Suprapubic skin (tissue), 4 donors: ENCODE measurements at regions not wholly inside any gene's neighbourhood (a gene's known extent, or its start where the extent isn't known, plus 50 kb on each side); places are given as distances from the start of the nearest gene placed in this dataset.

Source experiments
- DNase-seq, 2 donors: peaks; one replicate each; pipeline ENCODE4 v3.0.0-alpha.2; 2019; ENCODE audit warnings: low spot score in 2 of 2
- H3K27ac ChIP-seq: fragments of 200-600 bp; sonication (generic); one replicate; pipeline ENCODE4 v1.5.1; 2019
- H3K27me3 ChIP-seq: fragments of 200-600 bp; sonication (generic); one replicate; pipeline ENCODE4 v1.5.1; 2019
- H3K36me3 ChIP-seq: fragments of 200-600 bp; sonication (generic); one replicate; pipeline ENCODE4 v1.5.1; 2019
- H3K4me1 ChIP-seq: fragments of 200-600 bp; sonication (generic); one replicate; pipeline ENCODE4 v1.5.1; 2019
- H3K4me3 ChIP-seq: fragments of 200-600 bp; sonication (generic); one replicate; pipeline ENCODE4 v1.5.1; 2019; ENCODE audit warnings: mild to moderate bottlenecking
- H3K9me3 ChIP-seq: fragments of 200-600 bp; sonication (generic); one replicate; pipeline ENCODE4 v1.5.1; 2019
- EP300 ChIP-seq: sonication (generic); formaldehyde crosslinking; IDR thresholded peaks from one replicate; pipeline ENCODE4 v1.6.1; 2017; ENCODE audit warnings: antibody characterized with exemption
- POLR2A ChIP-seq, 2 donors: fragments of 450-650 bp; IDR thresholded peaks; one replicate each; pipeline ENCODE4 v1.6.1; 2017; ENCODE audit warnings: antibody characterized with exemption in 2 of 2, mild to moderate bottlenecking in 2 of 2, moderate library complexity in 2 of 2
- POLR2AphosphoS5 ChIP-seq, 3 donors: sonication (generic); formaldehyde crosslinking; IDR thresholded peaks; one replicate each; pipeline ENCODE4 v1.6.1; 2017; ENCODE audit warnings: antibody characterized with exemption in 3 of 3
- whole genome bisulfite sequencing: methylation state at CpG from one replicate; pipeline ENCODE4 v1.1.5; 2018; 5-methylcytosine and 5-hydroxymethylcytosine counted together
- TF ChIP-seq, protein P1 (sequence below), 2 donors: fragments of 200-600 bp in 1 of 2; fragments of 450-650 bp in 1 of 2; sonication (generic) in 1 of 2; IDR thresholded peaks; one replicate each; pipeline ENCODE4 v1.5.1; 2016 to 2019; ENCODE audit warnings: antibody characterized with exemption in 2 of 2, mild to moderate bottlenecking in 1 of 2, moderate library complexity in 1 of 2

DNA sequence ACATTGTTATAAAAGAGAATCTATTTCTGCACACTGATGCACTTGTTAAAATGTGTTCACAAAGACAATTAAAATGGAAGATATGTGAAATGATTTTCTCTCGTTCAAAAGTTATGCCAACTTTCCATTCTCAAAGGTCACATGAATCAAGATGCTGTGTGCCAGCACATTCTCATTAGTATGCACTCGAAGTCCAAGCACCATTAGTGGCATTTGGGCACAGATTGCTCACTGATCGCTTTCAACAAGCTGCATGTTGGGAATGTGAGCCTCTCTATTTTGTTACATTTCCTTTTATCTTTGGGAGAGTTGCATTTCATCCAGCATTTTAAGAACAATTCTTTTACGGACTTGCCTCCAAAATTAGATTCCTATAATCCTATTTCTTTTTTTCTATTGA lies 398.9 kb downstream of the FBXO15 start:
- Histone ChIP-seq H3K4me3 (no peak overlapping the region), H3K4me1 (no peaks in the 10 kb centered on the region), H3K36me3 (no peaks in the 10 kb centered on the region), H3K27me3 (no peaks in the 10 kb centered on the region), H3K9me3 (no peaks in the 10 kb centered on the region), H3K27ac (no peak overlapping the region)
- DNase-seq = no peak
- WGBS = 72% methylated on average over 4 of the region's 4 CpGs
- TF ChIP-seq, protein P1, sequence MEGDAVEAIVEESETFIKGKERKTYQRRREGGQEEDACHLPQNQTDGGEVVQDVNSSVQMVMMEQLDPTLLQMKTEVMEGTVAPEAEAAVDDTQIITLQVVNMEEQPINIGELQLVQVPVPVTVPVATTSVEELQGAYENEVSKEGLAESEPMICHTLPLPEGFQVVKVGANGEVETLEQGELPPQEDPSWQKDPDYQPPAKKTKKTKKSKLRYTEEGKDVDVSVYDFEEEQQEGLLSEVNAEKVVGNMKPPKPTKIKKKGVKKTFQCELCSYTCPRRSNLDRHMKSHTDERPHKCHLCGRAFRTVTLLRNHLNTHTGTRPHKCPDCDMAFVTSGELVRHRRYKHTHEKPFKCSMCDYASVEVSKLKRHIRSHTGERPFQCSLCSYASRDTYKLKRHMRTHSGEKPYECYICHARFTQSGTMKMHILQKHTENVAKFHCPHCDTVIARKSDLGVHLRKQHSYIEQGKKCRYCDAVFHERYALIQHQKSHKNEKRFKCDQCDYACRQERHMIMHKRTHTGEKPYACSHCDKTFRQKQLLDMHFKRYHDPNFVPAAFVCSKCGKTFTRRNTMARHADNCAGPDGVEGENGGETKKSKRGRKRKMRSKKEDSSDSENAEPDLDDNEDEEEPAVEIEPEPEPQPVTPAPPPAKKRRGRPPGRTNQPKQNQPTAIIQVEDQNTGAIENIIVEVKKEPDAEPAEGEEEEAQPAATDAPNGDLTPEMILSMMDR (IDR thresholded peaks at IDR 0.05) = no peak
- TF ChIP-seq POLR2A (IDR thresholded peaks at IDR 0.05) (no peak), POLR2AphosphoS5 (IDR thresholded peaks at IDR 0.05) (no peak), EP300 (no peak)

DNA sequence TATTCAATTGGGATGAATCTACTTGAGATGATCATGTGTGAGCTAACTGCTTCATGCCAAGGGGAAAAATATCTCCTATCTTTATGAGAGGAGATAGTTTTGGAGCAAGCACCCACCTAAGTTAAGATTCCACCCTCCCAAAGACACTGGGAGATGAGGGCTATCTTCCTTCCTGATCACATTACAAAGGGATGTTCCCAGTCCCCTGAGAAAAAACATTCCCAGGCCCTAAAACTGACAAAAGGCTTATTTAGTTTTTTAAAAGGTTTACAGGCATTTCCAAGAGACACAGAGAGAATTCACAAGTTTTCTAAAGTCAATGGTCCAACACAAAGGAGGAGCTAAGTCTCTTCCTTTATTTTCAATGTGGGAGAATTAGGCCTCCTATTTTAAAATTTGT lies 401.5 kb downstream of the FBXO15 start:
- Histone ChIP-seq H3K4me3 (no peak overlapping the region), H3K4me1 (no peaks in the 10 kb centered on the region), H3K36me3 (no peaks in the 10 kb centered on the region), H3K27ac (no peak overlapping the region), H3K27me3 (no peaks in the 10 kb centered on the region), H3K9me3 (no peaks in the 10 kb centered on the region)
- DNase-seq = no peak
- TF ChIP-seq POLR2A (IDR thresholded peaks at IDR 0.05) = no peak
- TF ChIP-seq POLR2AphosphoS5 (IDR thresholded peaks at IDR 0.05) = no peak
- no peak for TF ChIP-seq EP300
- TF ChIP-seq, protein P1 (IDR thresholded peaks at IDR 0.05) = no peak

DNA sequence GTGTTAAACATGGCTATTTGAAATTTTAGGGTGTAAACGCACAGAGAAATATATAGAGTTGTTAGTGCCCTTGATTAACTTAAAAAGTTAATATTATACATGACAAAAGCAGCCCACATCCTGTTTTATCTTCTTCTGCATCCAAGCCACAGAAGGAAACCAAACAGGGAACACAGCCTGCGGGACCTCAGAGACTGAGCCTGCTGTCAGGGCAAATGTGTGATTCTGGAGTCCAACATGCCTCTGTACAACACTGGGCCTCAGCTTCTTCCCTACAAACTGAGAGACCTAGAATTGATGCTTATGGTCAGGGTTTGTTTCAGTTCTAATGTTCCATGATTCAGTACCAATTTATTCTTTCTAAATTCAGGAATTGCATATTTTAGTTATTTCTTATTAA lies 404.7 kb downstream of the FBXO15 start:
- Histone ChIP-seq H3K27me3 (no peaks in the 10 kb centered on the region), H3K4me1 (no peaks in the 10 kb centered on the region), H3K27ac (no peak overlapping the region), H3K4me3 (no peak overlapping the region), H3K36me3 (no peaks in the 10 kb centered on the region), H3K9me3 (no peaks in the 10 kb centered on the region)
- WGBS = 74% methylated on average over 2 of the region's 2 CpGs
- TF ChIP-seq POLR2AphosphoS5 (IDR thresholded peaks at IDR 0.05) (no peak), POLR2A (IDR thresholded peaks at IDR 0.05) (no peak), EP300 (no peak)
- TF ChIP-seq, protein P1 (IDR thresholded peaks at IDR 0.05) = no peak
- DNase-seq = no peak

DNA sequence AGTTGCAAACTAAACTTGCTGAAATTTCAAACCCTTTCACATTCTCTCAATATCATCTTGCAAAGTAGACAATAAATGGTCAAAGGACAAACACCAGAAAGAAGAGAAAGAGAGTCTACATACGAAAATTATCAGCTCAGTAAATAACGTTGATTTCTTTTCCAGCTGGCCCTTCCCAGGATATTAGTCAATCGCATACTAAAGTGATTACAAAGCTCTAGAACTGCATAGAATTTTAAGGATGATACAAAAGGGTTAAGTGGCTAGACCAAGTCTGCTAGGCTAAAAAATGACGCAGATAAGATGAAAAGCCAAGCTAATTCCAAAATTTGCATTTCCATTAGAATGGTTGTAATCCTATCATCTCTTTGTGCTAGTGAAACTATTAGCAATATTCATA lies 405.7 kb downstream of the FBXO15 start:
- no peak overlapping the region for H3K27ac ChIP-seq
- 60% methylated on average over 4 of the region's 4 CpGs for WGBS

DNA sequence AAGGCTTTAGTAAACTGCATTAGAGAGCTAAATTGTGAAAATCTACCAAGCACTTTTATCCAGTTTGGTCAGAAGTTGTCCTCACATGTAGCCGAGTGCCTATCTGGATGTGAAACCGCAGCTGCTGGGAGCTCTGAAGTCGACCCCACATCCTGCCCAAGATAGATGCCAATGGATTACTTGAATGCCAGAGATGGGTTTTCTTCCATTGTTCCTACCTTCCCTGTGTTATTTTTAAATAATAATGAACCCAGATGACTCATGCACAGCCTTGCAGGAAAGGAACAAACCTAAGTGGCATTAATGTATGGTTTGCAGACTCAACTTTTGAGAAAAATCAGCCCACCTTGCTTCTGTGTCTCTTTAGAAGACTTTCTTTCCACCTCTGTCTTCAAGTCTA lies 408.5 kb downstream of the FBXO15 start:
- no peak for DNase-seq
- WGBS = 88% methylated on average over 3 of the region's 3 CpGs
- Histone ChIP-seq H3K27me3 (no peaks in the 10 kb centered on the region), H3K4me1 (no peaks in the 10 kb centered on the region), H3K36me3 (no peaks in the 10 kb centered on the region), H3K27ac (no peak overlapping the region), H3K9me3 (no peaks in the 10 kb centered on the region), H3K4me3 (no peak overlapping the region)
- TF ChIP-seq POLR2AphosphoS5 (IDR thresholded peaks at IDR 0.05) = no peak
- no peak for TF ChIP-seq EP300
- TF ChIP-seq, protein P1 (IDR thresholded peaks at IDR 0.05) = no peak
- TF ChIP-seq POLR2A (IDR thresholded peaks at IDR 0.05) = no peak

More for the DNA sequence above, 405.7 kb downstream of the FBXO15 start:
- TF ChIP-seq, protein P1 (IDR thresholded peaks at IDR 0.05) = no peak
- no peak for TF ChIP-seq POLR2AphosphoS5 (IDR thresholded peaks at IDR 0.05)
- no peak for TF ChIP-seq EP300
- no peak for TF ChIP-seq POLR2A (IDR thresholded peaks at IDR 0.05)
- H3K4me3 ChIP-seq = no peak overlapping the region
- DNase-seq = no peak
- no peaks in the 10 kb centered on the region for H3K4me1 ChIP-seq
- no peaks in the 10 kb centered on the region for H3K9me3 ChIP-seq
- H3K27me3 ChIP-seq = no peaks in the 10 kb centered on the region
- no peaks in the 10 kb centered on the region for H3K36me3 ChIP-seq
